IPS-18a (cell line): ENCODE measurements at regions not wholly inside any gene's neighbourhood (a gene's known extent, or its start where the extent isn't known, plus 50 kb on each side); places are given as distances from the start of the nearest gene placed in this dataset.

Experiments
- H3K27ac ChIP-seq: one replicate; pipeline ENCODE4 v1.5.1; 2013; ENCODE audit warnings: low read length
- H3K27me3 ChIP-seq: one replicate; pipeline ENCODE4 v1.6.1; 2013; ENCODE audit warnings: mild to moderate bottlenecking, low read length; ENCODE audit not compliant: control insufficient read depth, insufficient read depth
- H3K36me3 ChIP-seq: one replicate; pipeline ENCODE4 v1.6.1; 2013; ENCODE audit warnings: low read depth, low read length; ENCODE audit not compliant: control insufficient read depth
- H3K4me1 ChIP-seq: one replicate; pipeline ENCODE4 v1.6.1; 2013; ENCODE audit warnings: low read depth, low read length; ENCODE audit not compliant: control insufficient read depth
- H3K4me3 ChIP-seq: one replicate; pipeline ENCODE4 v1.5.1; 2013; ENCODE audit warnings: low read length
- H3K9ac ChIP-seq: one replicate; pipeline ENCODE4 v1.6.1; 2013; ENCODE audit warnings: mild to moderate bottlenecking, low read length, moderate library complexity
- H3K9me3 ChIP-seq: one replicate; pipeline ENCODE4 v1.6.1; 2013; ENCODE audit warnings: low read depth, low read length; ENCODE audit not compliant: control insufficient read depth

DNA sequence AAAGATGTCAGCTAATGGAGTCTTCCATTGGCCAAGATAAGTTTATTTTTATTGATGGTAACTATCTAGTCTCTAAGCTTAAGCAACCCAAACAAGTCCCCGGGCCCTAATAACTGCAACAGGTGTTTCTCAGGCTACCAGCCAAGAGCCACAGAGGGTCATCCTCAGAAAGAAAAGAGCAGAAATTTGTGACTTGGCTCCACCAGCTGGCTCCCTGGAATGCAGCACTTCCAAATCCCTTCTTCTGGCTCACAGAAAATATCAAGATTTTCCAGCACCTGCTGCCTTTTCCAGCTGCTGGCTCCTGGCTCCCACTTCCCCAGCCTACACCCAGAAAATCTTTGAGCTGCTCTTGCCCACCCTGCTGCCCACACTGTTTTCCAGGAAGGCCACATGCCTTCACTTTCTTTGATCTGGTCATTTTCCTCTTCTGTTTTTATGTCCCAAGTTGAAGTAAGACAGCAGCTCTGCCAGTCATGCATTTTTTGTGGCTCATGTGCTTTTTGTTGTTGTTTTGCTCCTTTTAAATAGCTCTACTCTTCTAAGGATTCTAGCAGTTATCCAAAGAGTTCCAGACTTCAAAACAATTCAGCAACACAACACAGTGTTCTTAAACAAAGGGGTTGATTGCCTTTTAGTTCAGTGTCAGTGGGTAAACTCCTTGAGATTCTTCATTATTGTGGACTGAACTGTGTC lies 151.0 kb upstream of the SMLR1 start:
- H3K27me3 ChIP-seq: no peaks in the 10 kb centered on the region
- no peaks in the 10 kb centered on the region for H3K36me3 ChIP-seq
- peaks cover 5% of the 10 kb centered on the region for H3K4me1 ChIP-seq
- no peak overlapping the region for H3K27ac ChIP-seq
- no peaks in the 10 kb centered on the region for H3K9me3 ChIP-seq
- H3K4me3 ChIP-seq: no peak overlapping the region
- no peak overlapping the region for H3K9ac ChIP-seq

GRCh38 chr6:130676773-130677144 lies 150.4 kb upstream of the SMLR1 start:
- H3K27ac ChIP-seq: no peak overlapping the region
- peaks cover 5% of the 10 kb centered on the region for H3K4me1 ChIP-seq
- H3K27me3 ChIP-seq: no peaks in the 10 kb centered on the region
- no peak overlapping the region for H3K9ac ChIP-seq
- no peak overlapping the region for H3K4me3 ChIP-seq
- no peaks in the 10 kb centered on the region for H3K36me3 ChIP-seq
- H3K9me3 ChIP-seq: no peaks in the 10 kb centered on the region

- no peaks in the 10 kb centered on the region for H3K27me3 ChIP-seq
- H3K27ac ChIP-seq: no peak overlapping the region
- no peaks in the 10 kb centered on the region for H3K36me3 ChIP-seq
- peaks cover 5% of the 10 kb centered on the region for H3K4me1 ChIP-seq
- H3K9ac ChIP-seq: no peak overlapping the region
- no peak overlapping the region for H3K4me3 ChIP-seq
- H3K9me3 ChIP-seq: no peaks in the 10 kb centered on the region
Observed at GRCh38 chr6:130677312-130677711, 149.9 kb upstream of the SMLR1 start.

GRCh38 chr6:130677766-130678165 lies 149.4 kb upstream of the SMLR1 start:
- Histone ChIP-seq H3K9me3 (no peaks in the 10 kb centered on the region), H3K27me3 (no peaks in the 10 kb centered on the region), H3K27ac (no peak overlapping the region), H3K36me3 (no peaks in the 10 kb centered on the region), H3K4me3 (no peak overlapping the region), H3K4me1 (peaks cover 5% of the 10 kb centered on the region), H3K9ac (no peak overlapping the region)

DNA sequence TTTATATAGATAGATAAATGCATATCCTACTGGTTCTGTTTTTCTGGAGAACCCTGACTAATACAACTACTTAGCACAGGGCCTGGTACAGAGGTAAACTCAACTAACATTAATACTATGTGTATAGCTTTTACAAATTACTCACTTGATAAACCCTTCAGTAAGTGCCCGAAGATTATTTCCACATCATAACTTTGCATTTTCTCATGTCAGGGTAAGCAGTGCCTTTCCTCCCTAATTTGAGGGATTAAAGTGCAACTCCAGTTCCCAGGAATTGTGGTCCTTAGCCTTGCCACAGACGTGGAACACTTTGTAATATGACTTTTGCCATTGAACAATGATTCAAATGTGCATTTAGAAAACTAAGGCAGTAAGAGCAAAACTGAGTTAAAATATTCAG lies 147.5 kb upstream of the SMLR1 start:
- Histone ChIP-seq H3K36me3 (no peaks in the 10 kb centered on the region), H3K4me1 (no peaks in the 10 kb centered on the region), H3K4me3 (no peak overlapping the region), H3K9ac (no peak overlapping the region), H3K9me3 (no peaks in the 10 kb centered on the region), H3K27ac (no peak overlapping the region), H3K27me3 (no peaks in the 10 kb centered on the region)

GRCh38 chr6:130680116-130680515 lies 147.1 kb upstream of the SMLR1 start:
- Histone ChIP-seq H3K9me3 (no peaks in the 10 kb centered on the region), H3K9ac (no peak overlapping the region), H3K27ac (no peak overlapping the region), H3K36me3 (no peaks in the 10 kb centered on the region), H3K27me3 (no peaks in the 10 kb centered on the region), H3K4me3 (no peak overlapping the region), H3K4me1 (no peaks in the 10 kb centered on the region)

DNA sequence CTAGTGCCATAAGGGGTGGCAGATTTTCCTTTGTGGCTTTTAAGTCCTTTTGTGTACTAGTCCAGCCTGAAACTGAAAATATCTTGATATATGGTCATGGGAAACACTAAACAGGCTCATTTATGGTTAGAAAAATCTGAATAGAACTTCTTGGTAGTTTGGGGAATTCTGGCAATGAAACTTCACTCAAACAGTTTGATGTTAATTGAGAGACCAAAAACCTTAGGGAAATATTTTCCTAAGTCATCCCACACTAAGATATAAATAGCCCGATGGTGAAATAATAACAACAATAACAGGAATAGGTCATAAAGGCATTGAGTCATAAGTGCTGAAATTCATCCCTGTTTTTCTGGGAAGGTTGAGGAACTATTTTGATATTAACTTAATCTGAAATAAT lies 146.2 kb upstream of the SMLR1 start:
- H3K27me3 ChIP-seq: no peaks in the 10 kb centered on the region
- H3K9ac ChIP-seq: no peak overlapping the region
- no peaks in the 10 kb centered on the region for H3K9me3 ChIP-seq
- no peaks in the 10 kb centered on the region for H3K36me3 ChIP-seq
- no peak overlapping the region for H3K4me3 ChIP-seq
- no peaks in the 10 kb centered on the region for H3K4me1 ChIP-seq
- H3K27ac ChIP-seq: no peak overlapping the region

GRCh38 chr6:130682066-130682465 lies 145.1 kb upstream of the SMLR1 start:
- no peak overlapping the region for H3K27ac ChIP-seq
- H3K27me3 ChIP-seq: no peaks in the 10 kb centered on the region
- H3K4me3 ChIP-seq: no peak overlapping the region
- no peaks in the 10 kb centered on the region for H3K36me3 ChIP-seq
- H3K9me3 ChIP-seq: no peaks in the 10 kb centered on the region
- H3K9ac ChIP-seq: no peak overlapping the region
- no peaks in the 10 kb centered on the region for H3K4me1 ChIP-seq

DNA sequence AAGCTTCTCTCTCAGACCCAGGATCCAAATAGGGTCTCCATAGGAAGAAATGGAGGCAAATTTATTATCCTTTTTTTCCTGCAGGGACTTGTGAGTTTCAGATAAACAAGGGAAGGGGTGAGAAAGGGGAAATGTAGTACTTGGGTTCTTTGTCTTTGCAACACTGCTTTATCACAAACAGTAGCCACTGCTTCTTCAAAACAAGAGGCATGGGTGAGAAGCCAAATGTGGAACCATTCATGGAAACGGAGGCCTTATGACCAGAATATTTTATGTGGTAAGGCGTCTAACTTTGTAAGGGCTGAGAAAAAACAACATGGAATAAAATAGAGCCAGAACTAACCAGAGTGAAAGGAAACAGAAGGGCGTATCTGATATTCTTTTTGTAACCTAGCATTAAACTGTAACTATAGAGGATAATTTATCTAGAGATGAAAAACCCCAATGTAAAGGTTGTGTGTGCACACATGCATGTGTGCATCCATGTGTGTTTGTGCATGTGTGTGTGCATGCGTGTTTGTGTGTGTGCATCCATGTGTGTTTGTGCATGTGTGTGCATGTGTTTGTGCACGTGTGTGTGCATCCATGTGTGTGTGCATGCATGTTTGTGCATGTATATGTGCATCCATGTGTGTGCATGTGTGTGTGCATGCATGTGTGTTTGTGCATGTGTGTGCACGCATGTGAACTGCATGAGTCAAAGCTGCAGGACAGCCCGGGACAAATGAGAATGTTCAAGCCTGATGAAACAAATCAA lies 143.3 kb upstream of the SMLR1 start:
- H3K9me3 ChIP-seq: no peaks in the 10 kb centered on the region
- H3K9ac ChIP-seq: no peak overlapping the region
- no peaks in the 10 kb centered on the region for H3K4me1 ChIP-seq
- H3K27me3 ChIP-seq: no peaks in the 10 kb centered on the region
- no peak overlapping the region for H3K4me3 ChIP-seq
- H3K27ac ChIP-seq: no peak overlapping the region
- H3K36me3 ChIP-seq: no peaks in the 10 kb centered on the region

GRCh38 chr6:130692659-130693058 lies 134.5 kb upstream of the SMLR1 start:
- no peaks in the 10 kb centered on the region for H3K9me3 ChIP-seq
- no peak overlapping the region for H3K9ac ChIP-seq
- no peak overlapping the region for H3K4me3 ChIP-seq
- H3K27me3 ChIP-seq: no peaks in the 10 kb centered on the region
- H3K27ac ChIP-seq: no peak overlapping the region
- no peaks in the 10 kb centered on the region for H3K36me3 ChIP-seq
- H3K4me1 ChIP-seq: peaks cover 3% of the 10 kb centered on the region

DNA sequence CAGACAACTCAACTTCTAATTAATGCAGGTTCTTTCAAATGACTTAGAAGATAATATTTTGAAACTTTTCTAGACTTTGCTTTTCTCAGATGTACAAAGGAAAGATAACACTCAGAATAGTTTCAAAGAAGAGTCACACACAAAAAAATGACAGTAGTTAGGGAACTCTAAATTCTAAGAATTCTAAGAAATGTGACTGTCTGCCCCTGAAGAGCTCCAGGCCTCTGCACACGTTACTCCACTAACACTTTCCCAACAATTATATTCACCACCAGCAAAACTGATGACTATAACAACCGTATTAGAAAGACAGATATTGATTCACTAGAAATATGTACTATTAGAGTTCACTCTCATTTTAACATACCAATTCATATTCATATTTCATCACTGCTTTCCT lies 133.3 kb upstream of the SMLR1 start:
- Histone ChIP-seq H3K27ac (no peak overlapping the region), H3K9me3 (no peaks in the 10 kb centered on the region)

DNA sequence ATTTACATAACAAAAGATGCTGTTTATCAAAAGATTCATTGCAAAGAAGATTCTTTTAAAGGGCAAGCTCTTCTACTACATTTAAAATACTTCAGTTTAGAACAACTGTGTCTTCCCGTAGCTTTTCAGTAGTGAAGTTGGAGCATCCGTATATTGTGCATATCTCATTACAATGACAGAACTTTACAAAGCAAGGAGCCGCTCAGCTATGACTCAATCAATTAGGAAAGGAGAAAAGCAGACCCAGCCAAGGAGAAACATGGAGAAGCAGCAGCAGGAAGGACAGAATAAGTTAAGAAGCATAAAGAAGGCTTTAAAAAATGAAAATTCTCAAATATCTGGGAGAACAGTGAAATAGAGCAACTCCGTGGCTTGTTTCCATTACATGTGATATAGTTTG lies 132.6 kb upstream of the SMLR1 start:
- H3K4me1 ChIP-seq: peaks cover 3% of the 10 kb centered on the region
- no peak overlapping the region for H3K27ac ChIP-seq
- H3K4me3 ChIP-seq: no peak overlapping the region
- H3K36me3 ChIP-seq: no peaks in the 10 kb centered on the region
- H3K9me3 ChIP-seq: no peaks in the 10 kb centered on the region
- no peaks in the 10 kb centered on the region for H3K27me3 ChIP-seq
- no peak overlapping the region for H3K9ac ChIP-seq

More for the DNA sequence above, 133.3 kb upstream of the SMLR1 start:
- H3K27me3 ChIP-seq: no peaks in the 10 kb centered on the region
- no peak overlapping the region for H3K9ac ChIP-seq
- H3K4me3 ChIP-seq: no peak overlapping the region
- H3K36me3 ChIP-seq: no peaks in the 10 kb centered on the region
- peaks cover 3% of the 10 kb centered on the region for H3K4me1 ChIP-seq
